LNCaP clone FGC (cell line): ENCODE measurements at regions not wholly inside any gene's neighbourhood (a gene's known extent, or its start where the extent isn't known, plus 50 kb on each side); places are given as distances from the start of the nearest gene placed in this dataset.
"Not testable (repeated sequence)": the region's sequence is repeated elsewhere in the genome, so short reads cannot be mapped to it uniquely, and the experiment has no call there.

Source experiments
- DNase-seq: peaks from one replicate; pipeline ENCODE4 v3.0.0-alpha.2; 2011; ENCODE audit warnings: low read depth
- H3K4me3 ChIP-seq: 2 replicates; pipeline ENCODE4 v1.5.1; 2011; ENCODE audit warnings: mild to moderate bottlenecking, low read depth, low read length, control low read depth
- TF ChIP-seq, protein P1 (sequence below): IDR thresholded peaks from 2 replicates; pipeline ENCODE4 v1.5.1; 2012; ENCODE audit warnings: mild to moderate bottlenecking; ENCODE audit not compliant: control insufficient read depth, insufficient read depth; ENCODE audit errors: extremely low read depth

DNA sequence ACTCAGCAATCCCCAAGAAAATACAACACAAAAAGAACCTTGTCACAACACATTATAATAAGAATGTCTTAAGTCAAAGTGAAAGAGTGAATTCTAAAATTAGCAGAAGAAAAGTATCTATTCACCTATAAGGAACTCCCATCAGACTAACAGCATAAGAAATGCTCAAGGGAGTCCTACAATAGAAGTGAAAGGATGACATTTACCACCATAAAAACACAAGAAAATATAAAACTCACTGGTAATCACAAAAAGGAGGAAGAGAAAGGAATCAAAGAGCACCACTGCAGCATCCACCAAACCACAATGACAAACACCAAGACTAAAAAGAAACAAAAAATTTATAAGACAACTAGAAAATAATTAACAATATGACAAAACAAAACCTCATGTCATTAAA lies 257.0 kb upstream of the AGTR2 start:
- no peak for DNase-seq
- no peak overlapping the region for H3K4me3 ChIP-seq
- TF ChIP-seq, protein P1, sequence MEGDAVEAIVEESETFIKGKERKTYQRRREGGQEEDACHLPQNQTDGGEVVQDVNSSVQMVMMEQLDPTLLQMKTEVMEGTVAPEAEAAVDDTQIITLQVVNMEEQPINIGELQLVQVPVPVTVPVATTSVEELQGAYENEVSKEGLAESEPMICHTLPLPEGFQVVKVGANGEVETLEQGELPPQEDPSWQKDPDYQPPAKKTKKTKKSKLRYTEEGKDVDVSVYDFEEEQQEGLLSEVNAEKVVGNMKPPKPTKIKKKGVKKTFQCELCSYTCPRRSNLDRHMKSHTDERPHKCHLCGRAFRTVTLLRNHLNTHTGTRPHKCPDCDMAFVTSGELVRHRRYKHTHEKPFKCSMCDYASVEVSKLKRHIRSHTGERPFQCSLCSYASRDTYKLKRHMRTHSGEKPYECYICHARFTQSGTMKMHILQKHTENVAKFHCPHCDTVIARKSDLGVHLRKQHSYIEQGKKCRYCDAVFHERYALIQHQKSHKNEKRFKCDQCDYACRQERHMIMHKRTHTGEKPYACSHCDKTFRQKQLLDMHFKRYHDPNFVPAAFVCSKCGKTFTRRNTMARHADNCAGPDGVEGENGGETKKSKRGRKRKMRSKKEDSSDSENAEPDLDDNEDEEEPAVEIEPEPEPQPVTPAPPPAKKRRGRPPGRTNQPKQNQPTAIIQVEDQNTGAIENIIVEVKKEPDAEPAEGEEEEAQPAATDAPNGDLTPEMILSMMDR = no peak

DNA sequence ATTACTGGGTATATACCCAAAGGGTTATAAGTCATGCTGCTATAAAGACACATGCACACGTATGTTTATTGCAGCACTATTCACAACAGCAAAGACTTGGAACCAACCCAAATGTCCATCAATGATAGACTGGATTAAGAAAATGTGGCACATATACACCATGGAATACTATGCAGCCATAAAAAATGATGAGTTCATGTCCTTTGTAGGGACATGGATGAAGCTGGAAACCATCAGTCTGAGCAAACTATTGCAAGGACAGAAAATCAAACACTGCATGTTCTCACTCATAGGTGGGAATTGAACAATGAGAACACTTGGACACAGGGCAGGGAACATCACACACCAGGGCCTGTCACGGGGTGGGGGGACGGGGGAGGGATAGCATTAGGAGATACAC lies 254.9 kb upstream of the AGTR2 start:
- not testable (repeated sequence) for DNase-seq

DNA sequence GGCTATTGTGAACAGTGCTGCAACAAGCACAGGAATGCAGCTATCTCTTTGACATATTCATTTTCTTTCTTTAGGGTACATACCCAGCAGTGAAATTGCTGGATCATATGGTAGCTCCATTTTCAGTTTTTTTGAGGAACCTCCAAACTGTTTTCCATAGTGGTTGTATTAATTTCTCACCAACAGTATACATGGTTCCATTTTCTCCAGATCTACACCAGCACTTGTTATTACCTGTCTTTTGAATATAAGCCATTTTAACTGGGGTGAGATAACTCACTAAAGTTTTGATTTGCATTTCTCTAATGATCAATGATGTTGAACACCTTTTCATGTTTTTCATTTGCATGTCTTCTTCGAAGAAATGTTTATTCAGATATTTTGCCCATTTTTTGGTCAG lies 241.1 kb upstream of the AGTR2 start:
- no peak for DNase-seq
- TF ChIP-seq, protein P1 = no peak
- H3K4me3 ChIP-seq = no peak overlapping the region

More for the DNA sequence above, 254.9 kb upstream of the AGTR2 start:
- not testable (repeated sequence) for H3K4me3 ChIP-seq

DNA sequence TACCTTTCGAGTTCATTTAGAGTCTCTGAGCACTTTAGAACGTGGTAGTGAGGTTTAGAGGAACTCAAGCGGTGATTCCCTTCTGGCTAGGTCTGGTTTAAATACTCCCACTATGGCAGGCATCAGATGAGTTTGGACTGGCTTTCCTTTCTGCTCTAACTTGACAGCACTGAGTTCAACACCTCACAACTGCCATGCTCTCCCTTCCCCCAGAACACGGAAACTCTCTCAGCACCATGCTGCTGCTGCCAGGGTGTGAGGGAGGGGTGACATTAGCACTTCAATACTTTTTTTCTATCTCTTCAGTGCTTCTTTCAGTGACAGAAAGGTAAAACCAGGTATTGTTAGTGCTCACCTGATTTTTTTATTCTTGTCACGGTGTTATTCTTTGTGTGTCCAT lies 234.5 kb upstream of the AGTR2 start:
- H3K4me3 ChIP-seq = no peak overlapping the region
- DNase-seq = no peak
- TF ChIP-seq, protein P1 = no peak

DNA sequence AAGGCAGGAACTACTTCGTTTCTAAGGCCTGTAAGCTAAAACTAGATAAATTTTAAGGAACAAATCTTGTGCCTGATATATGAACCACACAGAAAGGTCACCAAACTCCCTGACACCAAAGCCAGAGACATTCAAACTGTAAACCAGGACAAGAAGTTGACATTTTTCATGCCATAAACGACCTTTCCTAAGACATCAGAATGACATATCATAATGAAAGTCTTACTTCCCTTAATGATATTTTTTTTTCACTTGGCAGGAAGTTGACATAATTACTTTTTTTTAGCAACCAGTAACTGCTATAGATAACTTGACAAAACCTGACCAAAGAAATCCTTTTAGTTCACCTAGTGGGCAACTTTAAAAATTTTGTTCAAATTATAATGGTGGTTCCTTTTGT lies 231.5 kb upstream of the AGTR2 start:
- no peak for DNase-seq
- TF ChIP-seq, protein P1 = no peak
- no peak overlapping the region for H3K4me3 ChIP-seq

DNA sequence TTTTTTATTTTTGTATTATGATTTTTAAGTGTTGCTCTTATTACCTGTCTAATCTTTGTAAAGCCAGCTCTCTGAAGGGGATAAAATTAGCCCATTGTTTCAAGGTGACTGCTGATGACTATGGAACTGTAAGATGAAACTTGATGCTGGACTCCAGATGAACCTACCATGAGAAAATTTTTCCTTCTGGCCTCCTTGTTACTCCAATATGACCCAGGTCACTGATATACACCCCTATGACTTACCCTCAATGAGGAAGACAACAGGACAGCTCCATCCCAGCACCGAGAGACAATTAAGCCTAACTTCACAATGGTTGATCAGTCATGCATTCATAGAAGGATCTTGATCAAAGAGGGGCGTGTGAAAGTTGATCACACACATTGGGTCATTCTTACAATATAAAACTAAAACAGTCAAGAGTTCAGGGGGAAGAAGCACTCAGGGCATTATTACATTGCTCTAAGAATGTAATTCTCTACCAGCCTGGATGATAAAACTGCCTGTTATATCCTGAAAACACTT lies 230.8 kb upstream of the AGTR2 start:
- DNase-seq = no peak
- TF ChIP-seq, protein P1 = no peak
- no peak overlapping the region for H3K4me3 ChIP-seq

DNA sequence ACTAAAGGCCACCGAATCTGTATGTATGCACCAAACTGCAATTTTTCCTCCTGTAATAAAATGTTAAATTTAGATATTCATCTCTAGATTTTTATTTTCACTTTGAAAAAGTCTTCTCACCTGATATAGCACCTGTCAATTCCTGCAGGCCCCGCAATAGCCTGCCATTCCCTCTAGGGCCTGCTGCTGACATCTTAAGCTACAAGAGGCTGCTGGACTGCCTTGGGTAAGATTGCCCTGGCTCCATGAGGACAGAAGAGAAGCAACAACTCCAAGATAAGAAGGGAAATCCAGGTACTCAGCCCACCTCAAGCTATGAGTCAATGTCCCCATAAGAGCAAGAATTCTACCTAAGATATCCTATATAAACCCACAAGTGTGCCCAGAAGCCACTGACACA lies 230.2 kb upstream of the AGTR2 start:
- TF ChIP-seq, protein P1 = peak; percentile 27; the same call in 1 of the 2 replicates
- H3K4me3 ChIP-seq = no peak overlapping the region
- DNase-seq = no peak
